ENCODE measurements at regions not wholly inside any gene's neighbourhood (a gene's known extent, or its start where the extent isn't known, plus 50 kb on each side); places are given as distances from the start of the nearest gene placed in this dataset.

DNA sequence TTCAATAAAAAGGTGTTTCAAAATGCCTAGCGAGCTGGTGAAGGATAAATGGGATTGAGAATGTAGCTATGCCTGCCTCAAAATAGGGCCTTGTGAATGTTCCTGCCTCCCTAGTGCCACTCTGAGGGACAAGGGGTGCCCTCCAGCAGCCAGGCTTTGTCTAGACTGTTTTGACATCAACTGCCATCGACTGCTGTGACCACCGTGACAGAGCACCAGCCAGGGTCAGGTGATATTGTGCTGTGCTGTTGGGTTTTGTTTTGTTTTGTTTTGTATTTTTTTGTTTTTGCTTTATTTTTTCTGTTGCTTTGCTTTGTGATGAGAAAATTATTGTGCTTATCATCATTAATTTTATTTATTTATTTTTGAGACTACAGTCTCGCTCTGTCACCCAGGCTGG lies 144.8 kb downstream of the SMAD6 start:
- H3K27ac ChIP-seq (ENCODE audit: control insufficient read depth, insufficient read depth), result no peak overlapping the region
- no peaks in the 10 kb centered on the region; the same call in 1 of the 2 replicates for H4K20me1 ChIP-seq (ENCODE audit: control insufficient read depth, insufficient read depth)
- CTCF ChIA-PET, result interaction anchor here (0.9 to 2.4 kb wide), 2 partner anchors 69 to 228 kb away, joined by 3 to 6 read pairs; no protein-coding TSS in a partner anchor
- H3K36me3 ChIP-seq (ENCODE audit: control insufficient read depth in 2 of 2, insufficient read depth in 2 of 2, low read length in 1 of 2), result no peaks in the 10 kb centered on the region
- intact Hi-C loops (cut with micrococcal nuclease; ENCODE audit: unreplicated experiment), result no loop called here
- RAD21 ChIA-PET (ENCODE audit: unreplicated experiment), result no interaction called here
- H3K27me3 ChIP-seq (replicated peaks in 1 of 2; ENCODE audit: control insufficient read depth in 2 of 2, insufficient read depth in 2 of 2, low read length in 1 of 2), result peaks cover 5 to 9% of the 10 kb centered on the region in 2 experiments
- no peak for FAIRE-seq
- H3K4me3 ChIP-seq, result no peak overlapping the region
- DNase-seq (ENCODE audit: low read depth, low spot score), result no peak
- no peaks in the 10 kb centered on the region for H3K4me1 ChIP-seq (ENCODE audit: control insufficient read depth, insufficient read depth, low read length)
- no peak overlapping the region for H3K9ac ChIP-seq (ENCODE audit: control insufficient read depth, insufficient read depth, low read length)
- no peak for ATAC-seq
- no peak overlapping the region for H3K4me2 ChIP-seq (ENCODE audit: control insufficient read depth, insufficient read depth)
- in situ Hi-C loops (cut with MboI), result loop anchor here (10.0 kb wide), 1 partner anchor 242 kb away; no protein-coding TSS in a partner anchor
- no peaks in the 10 kb centered on the region for H3K9me3 ChIP-seq (replicated peaks; ENCODE audit: control insufficient read depth, insufficient read depth, low read length)
- H3K79me2 ChIP-seq (ENCODE audit: control insufficient read depth, insufficient read depth, low read length), result no peaks in the 10 kb centered on the region
- no peak overlapping the region for H2AFZ ChIP-seq (ENCODE audit: control insufficient read depth, low read depth, low read length)
- POLR2A ChIA-PET, result no interaction called here
- BruUV-seq (replicated peaks), result no TSS peak
- no peak for TF ChIP-seq SMARCA5 (IDR thresholded peaks at IDR 0.05)
- no peak for TF ChIP-seq ZNF622 (IDR thresholded peaks at IDR 0.05)
- no peak for TF ChIP-seq RFX5 (IDR thresholded peaks at IDR 0.05; ENCODE audit: low read depth, low read length)
- whole genome bisulfite sequencing (ENCODE audit: insufficient coverage, insufficient replicate concordance, low lambda C conversion rate, missing lambda C conversion rate), result 10% methylated on average over 4 of the region's 4 CpGs
- SMC1A ChIA-PET (ENCODE audit: uncharacterized antibody, unreplicated experiment), result interaction anchor here (0.5 kb wide), 1 partner anchor 562 kb away, joined by 3 read pairs; no protein-coding TSS in a partner anchor

DNA sequence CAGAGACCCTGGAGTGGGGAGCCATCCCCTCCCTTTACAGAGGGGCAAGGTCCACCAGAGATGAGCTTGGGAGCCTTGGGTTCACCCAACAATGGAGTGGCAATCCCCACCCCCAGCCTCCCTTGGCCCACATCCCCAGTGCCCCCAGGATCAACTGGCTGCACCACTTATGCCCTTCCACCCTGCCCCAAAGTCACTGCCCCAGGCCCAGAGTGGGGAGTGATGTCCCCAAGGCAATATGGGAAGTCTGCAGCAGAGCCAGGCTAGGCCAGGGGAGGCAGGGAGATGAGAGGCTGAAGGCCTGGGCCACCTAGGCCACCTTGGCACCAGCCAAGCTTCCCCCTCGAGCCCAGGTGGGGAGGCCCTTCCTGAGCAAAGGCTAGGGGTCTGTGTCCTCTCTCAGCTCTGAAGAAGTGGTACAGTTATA lies 145.5 kb downstream of the SMAD6 start:
- POLR2A ChIA-PET, result no interaction called here

More for the DNA sequence above, 145.5 kb downstream of the SMAD6 start:
- H3K4me1 ChIP-seq (ENCODE audit: control insufficient read depth, insufficient read depth, low read length), result no peaks in the 10 kb centered on the region
- BruUV-seq (replicated peaks), result no TSS peak
- no peaks in the 10 kb centered on the region for H4K20me1 ChIP-seq (ENCODE audit: control insufficient read depth, insufficient read depth)
- 0% methylated on average over 1 of the region's 1 CpG for WGBS (ENCODE audit: insufficient coverage, insufficient replicate concordance, low lambda C conversion rate, missing lambda C conversion rate)
- no peak for DNase-seq (ENCODE audit: low read depth, low spot score)
- ChIA-PET RAD21 (ENCODE audit: unreplicated experiment) (no interaction called here), CTCF (interaction anchor here (1.0 to 2.4 kb wide), 2 partner anchors 88 to 229 kb away, joined by 3 to 6 read pairs; no protein-coding TSS in a partner anchor), SMC1A (ENCODE audit: uncharacterized antibody, unreplicated experiment) (no interaction called here)
- H3K36me3 ChIP-seq (ENCODE audit: control insufficient read depth in 2 of 2, insufficient read depth in 2 of 2, low read length in 1 of 2), result no peaks in the 10 kb centered on the region
- peaks cover 1 to 4% of the 10 kb centered on the region in 2 experiments; a peak in 3 of 4 replicates for H3K27me3 ChIP-seq (replicated peaks in 1 of 2; ENCODE audit: control insufficient read depth in 2 of 2, insufficient read depth in 2 of 2, low read length in 1 of 2)
- TF ChIP-seq LARP7 (IDR thresholded peaks at IDR 0.05), result no peak
- TF ChIP-seq MYB (IDR thresholded peaks at IDR 0.05; ENCODE audit: borderline replicate concordance, low read depth, low read length), result no peak
- TF ChIP-seq, protein P1, sequence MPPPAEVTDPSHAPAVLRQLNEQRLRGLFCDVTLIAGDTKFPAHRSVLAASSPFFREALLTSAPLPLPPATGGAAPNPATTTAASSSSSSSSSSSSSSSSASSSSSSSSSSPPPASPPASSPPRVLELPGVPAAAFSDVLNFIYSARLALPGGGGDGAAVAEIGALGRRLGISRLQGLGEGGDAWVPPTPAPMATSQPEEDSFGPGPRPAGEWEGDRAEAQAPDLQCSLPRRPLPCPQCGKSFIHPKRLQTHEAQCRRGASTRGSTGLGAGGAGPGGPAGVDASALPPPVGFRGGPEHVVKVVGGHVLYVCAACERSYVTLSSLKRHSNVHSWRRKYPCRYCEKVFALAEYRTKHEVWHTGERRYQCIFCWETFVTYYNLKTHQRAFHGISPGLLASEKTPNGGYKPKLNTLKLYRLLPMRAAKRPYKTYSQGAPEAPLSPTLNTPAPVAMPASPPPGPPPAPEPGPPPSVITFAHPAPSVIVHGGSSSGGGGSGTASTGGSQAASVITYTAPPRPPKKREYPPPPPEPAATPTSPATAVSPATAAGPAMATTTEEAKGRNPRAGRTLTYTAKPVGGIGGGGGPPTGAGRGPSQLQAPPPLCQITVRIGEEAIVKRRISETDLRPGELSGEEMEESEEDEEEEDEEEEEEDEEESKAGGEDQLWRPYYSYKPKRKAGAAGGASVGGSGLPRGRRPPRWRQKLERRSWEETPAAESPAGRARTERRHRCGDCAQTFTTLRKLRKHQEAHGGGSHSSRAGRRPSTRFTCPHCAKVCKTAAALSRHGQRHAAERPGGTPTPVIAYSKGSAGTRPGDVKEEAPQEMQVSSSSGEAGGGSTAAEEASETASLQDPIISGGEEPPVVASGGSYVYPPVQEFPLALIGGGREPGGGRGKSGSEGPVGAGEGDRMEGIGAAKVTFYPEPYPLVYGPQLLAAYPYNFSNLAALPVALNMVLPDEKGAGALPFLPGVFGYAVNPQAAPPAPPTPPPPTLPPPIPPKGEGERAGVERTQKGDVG (CRISPR knock-in tag; IDR thresholded peaks at IDR 0.05), result no peak
- TF ChIP-seq ZNF622 (IDR thresholded peaks at IDR 0.05), result no peak
- TF ChIP-seq, protein P2, sequence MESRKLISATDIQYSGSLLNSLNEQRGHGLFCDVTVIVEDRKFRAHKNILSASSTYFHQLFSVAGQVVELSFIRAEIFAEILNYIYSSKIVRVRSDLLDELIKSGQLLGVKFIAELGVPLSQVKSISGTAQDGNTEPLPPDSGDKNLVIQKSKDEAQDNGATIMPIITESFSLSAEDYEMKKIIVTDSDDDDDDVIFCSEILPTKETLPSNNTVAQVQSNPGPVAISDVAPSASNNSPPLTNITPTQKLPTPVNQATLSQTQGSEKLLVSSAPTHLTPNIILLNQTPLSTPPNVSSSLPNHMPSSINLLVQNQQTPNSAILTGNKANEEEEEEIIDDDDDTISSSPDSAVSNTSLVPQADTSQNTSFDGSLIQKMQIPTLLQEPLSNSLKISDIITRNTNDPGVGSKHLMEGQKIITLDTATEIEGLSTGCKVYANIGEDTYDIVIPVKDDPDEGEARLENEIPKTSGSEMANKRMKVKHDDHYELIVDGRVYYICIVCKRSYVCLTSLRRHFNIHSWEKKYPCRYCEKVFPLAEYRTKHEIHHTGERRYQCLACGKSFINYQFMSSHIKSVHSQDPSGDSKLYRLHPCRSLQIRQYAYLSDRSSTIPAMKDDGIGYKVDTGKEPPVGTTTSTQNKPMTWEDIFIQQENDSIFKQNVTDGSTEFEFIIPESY (IDR thresholded peaks at IDR 0.05), result no peak
- TF ChIP-seq, protein P3, sequence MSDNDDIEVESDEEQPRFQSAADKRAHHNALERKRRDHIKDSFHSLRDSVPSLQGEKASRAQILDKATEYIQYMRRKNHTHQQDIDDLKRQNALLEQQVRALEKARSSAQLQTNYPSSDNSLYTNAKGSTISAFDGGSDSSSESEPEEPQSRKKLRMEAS (IDR thresholded peaks at IDR 0.05; ENCODE audit: low read depth, low read length), result no peak
- no peak overlapping the region for H3K27ac ChIP-seq (ENCODE audit: control insufficient read depth, insufficient read depth)
- FAIRE-seq, result no peak
- intact Hi-C loops (cut with micrococcal nuclease; ENCODE audit: unreplicated experiment) (no loop called here), in situ Hi-C loops (cut with MboI) (loop anchor here (10.0 kb wide), 1 partner anchor 243 kb away; no protein-coding TSS in a partner anchor)
- no peak overlapping the region for H2AFZ ChIP-seq (ENCODE audit: control insufficient read depth, low read depth, low read length)
- H3K9ac ChIP-seq (ENCODE audit: control insufficient read depth, insufficient read depth, low read length), result no peak overlapping the region
- H3K79me2 ChIP-seq (ENCODE audit: control insufficient read depth, insufficient read depth, low read length), result no peaks in the 10 kb centered on the region
- ATAC-seq, result no peak
- H3K9me3 ChIP-seq (replicated peaks; ENCODE audit: control insufficient read depth, insufficient read depth, low read length), result no peaks in the 10 kb centered on the region
- no peak overlapping the region for H3K4me3 ChIP-seq
- no peak overlapping the region for H3K4me2 ChIP-seq (ENCODE audit: control insufficient read depth, insufficient read depth)
